DND-41 (cell line): ENCODE measurements at regions not wholly inside any gene's neighbourhood (a gene's known extent, or its start where the extent isn't known, plus 50 kb on each side); places are given as distances from the start of the nearest gene placed in this dataset.

Source experiments
- EZH2 ChIP-seq: IDR thresholded peaks from 3 replicates; pipeline ENCODE4 v1.6.1; 2012; ENCODE audit warnings: borderline replicate concordance, low read depth, mild to moderate bottlenecking, moderate library complexity, low read length, inconsistent platforms; ENCODE audit not compliant: severe bottlenecking
- TF ChIP-seq, protein P1 (sequence below): IDR thresholded peaks from 2 replicates; pipeline ENCODE4 v1.5.1; 2012; ENCODE audit warnings: borderline replicate concordance, low read length, moderate library complexity, mild to moderate bottlenecking; ENCODE audit not compliant: poor library complexity, severe bottlenecking; ENCODE audit errors: extremely low read depth

- TF ChIP-seq, protein P1, sequence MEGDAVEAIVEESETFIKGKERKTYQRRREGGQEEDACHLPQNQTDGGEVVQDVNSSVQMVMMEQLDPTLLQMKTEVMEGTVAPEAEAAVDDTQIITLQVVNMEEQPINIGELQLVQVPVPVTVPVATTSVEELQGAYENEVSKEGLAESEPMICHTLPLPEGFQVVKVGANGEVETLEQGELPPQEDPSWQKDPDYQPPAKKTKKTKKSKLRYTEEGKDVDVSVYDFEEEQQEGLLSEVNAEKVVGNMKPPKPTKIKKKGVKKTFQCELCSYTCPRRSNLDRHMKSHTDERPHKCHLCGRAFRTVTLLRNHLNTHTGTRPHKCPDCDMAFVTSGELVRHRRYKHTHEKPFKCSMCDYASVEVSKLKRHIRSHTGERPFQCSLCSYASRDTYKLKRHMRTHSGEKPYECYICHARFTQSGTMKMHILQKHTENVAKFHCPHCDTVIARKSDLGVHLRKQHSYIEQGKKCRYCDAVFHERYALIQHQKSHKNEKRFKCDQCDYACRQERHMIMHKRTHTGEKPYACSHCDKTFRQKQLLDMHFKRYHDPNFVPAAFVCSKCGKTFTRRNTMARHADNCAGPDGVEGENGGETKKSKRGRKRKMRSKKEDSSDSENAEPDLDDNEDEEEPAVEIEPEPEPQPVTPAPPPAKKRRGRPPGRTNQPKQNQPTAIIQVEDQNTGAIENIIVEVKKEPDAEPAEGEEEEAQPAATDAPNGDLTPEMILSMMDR = no peak
- TF ChIP-seq EZH2 = no peak
Measured at GRCh38 chr10:8893102-8893501, 838.6 kb downstream of the GATA3 start.
